Nephron progenitor cell (in vitro differentiated cells): ENCODE measurements at regions not wholly inside any gene's neighbourhood (a gene's known extent, or its start where the extent isn't known, plus 50 kb on each side); places are given as distances from the start of the nearest gene placed in this dataset.

ENCODE experiments used
- DNase-seq: peaks from one replicate; pipeline ENCODE4 v3.0.0; 2021
- H3K27ac Mint-ChIP-seq: 2 replicates; pipeline ENCODE4 v1.8.0; 2021; ENCODE audit warnings: mild to moderate bottlenecking, moderate library complexity, mixed read lengths
- H3K27me3 Mint-ChIP-seq: 2 replicates; pipeline ENCODE4 v1.8.0; 2021; ENCODE audit warnings: mild to moderate bottlenecking, low read depth, mixed read lengths; ENCODE audit not compliant: poor library complexity
- H3K36me3 Mint-ChIP-seq: 2 replicates; pipeline ENCODE4 v1.8.0; 2021; ENCODE audit warnings: low read depth, mixed read lengths
- H3K4me1 Mint-ChIP-seq: 2 replicates; pipeline ENCODE4 v1.8.0; 2021; ENCODE audit warnings: mixed read lengths
- H3K4me3 Mint-ChIP-seq: 2 replicates; pipeline ENCODE4 v1.8.0; 2021; ENCODE audit warnings: mild to moderate bottlenecking, moderate library complexity, mixed read lengths
- H3K9me3 Mint-ChIP-seq: 2 replicates; pipeline ENCODE4 v1.8.0; 2021; ENCODE audit warnings: mild to moderate bottlenecking, moderate library complexity, mixed read lengths
- TF ChIP-seq, protein P1 (sequence below): fragments of 200-600 bp; sonication (generic); IDR thresholded peaks from 2 replicates; pipeline ENCODE4 v1.5.0; 2021; ENCODE audit warnings: antibody characterized with exemption

DNA sequence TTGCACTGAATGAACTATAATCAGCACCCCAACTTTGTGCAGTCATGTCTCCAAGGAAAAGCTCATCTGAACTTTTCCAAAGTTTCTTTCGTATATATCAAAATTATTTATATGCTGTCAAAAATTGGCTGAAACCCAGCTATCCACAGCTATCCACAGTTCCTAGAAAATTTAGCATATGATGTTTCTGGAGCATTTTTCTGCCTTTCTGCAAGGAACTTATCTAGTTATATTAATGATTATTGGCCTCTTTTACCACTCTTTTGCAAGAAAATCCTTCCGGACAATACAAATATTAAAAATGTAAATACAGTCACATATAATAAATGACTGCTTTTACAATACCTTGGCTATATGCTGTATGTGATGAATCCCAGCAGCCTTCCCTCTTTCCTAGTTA lies 270.2 kb downstream of the TMEM167A start:
- Mint-ChIP-seq H3K9me3 (peaks cover 3% of the 10 kb centered on the region), H3K4me3 (no peak overlapping the region), H3K4me1 (peaks cover 5% of the 10 kb centered on the region), H3K27ac (no peak overlapping the region), H3K27me3 (no peaks in the 10 kb centered on the region), H3K36me3 (peaks cover 4% of the 10 kb centered on the region)
- TF ChIP-seq, protein P1, sequence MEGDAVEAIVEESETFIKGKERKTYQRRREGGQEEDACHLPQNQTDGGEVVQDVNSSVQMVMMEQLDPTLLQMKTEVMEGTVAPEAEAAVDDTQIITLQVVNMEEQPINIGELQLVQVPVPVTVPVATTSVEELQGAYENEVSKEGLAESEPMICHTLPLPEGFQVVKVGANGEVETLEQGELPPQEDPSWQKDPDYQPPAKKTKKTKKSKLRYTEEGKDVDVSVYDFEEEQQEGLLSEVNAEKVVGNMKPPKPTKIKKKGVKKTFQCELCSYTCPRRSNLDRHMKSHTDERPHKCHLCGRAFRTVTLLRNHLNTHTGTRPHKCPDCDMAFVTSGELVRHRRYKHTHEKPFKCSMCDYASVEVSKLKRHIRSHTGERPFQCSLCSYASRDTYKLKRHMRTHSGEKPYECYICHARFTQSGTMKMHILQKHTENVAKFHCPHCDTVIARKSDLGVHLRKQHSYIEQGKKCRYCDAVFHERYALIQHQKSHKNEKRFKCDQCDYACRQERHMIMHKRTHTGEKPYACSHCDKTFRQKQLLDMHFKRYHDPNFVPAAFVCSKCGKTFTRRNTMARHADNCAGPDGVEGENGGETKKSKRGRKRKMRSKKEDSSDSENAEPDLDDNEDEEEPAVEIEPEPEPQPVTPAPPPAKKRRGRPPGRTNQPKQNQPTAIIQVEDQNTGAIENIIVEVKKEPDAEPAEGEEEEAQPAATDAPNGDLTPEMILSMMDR, result no peak
- DNase-seq, result no peak

DNA sequence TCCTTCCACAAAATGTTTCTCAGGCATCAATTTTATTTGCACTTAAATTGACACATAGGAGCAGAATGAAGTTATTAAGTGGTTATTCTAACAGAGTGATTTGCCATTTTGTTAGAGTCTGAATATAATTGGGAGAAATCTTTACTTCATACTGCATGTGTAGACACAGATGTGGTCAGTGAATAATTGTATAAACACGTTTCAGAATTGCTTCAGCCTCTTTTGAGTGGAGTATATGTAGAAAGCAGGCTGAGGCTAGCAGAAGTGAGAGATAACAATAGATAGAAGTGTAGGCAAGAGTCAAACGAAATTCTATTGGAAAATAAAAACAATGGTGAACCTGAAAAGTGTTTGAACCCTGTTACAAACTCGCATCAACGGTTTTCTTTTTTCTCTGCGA lies 270.7 kb downstream of the TMEM167A start:
- TF ChIP-seq, protein P1, result no peak
- DNase-seq, result no peak
- peaks cover 4% of the 10 kb centered on the region for H3K36me3 Mint-ChIP-seq
- H3K4me3 Mint-ChIP-seq, result no peak overlapping the region
- H3K9me3 Mint-ChIP-seq, result peaks cover 3% of the 10 kb centered on the region
- H3K27me3 Mint-ChIP-seq, result peaks cover under 1% of the 10 kb centered on the region
- no peak overlapping the region for H3K27ac Mint-ChIP-seq
- H3K4me1 Mint-ChIP-seq, result peaks cover under 1% of the 10 kb centered on the region

DNA sequence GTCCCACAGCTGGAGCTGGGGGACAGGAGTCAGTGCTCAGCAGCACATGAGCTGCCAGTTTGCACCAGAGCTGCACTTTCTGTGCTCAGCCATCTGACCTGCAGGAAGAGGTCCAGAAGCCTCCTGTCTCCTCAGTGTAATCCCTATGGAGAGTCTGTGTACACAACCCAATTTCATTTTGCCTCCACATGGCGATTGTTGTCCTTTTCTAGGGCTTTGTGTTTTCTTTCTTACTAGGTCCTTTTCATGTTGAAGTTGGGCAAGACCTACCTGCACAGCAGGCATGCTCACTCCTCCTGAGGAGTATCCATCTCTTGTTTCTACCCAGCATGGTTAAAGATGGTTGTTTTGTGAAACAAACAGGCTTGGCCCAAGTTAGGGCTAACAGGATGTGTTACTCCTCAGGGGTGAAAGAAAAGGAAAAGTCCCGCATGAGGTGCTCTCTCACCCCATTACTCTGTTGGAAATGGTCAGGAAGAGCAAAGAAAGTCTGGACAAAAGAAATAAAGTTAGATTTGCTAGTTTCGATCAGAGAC lies 273.0 kb downstream of the TMEM167A start:
- Mint-ChIP-seq H3K9me3 (peaks cover 3% of the 10 kb centered on the region), H3K27me3 (peaks cover 2% of the 10 kb centered on the region)

DNA sequence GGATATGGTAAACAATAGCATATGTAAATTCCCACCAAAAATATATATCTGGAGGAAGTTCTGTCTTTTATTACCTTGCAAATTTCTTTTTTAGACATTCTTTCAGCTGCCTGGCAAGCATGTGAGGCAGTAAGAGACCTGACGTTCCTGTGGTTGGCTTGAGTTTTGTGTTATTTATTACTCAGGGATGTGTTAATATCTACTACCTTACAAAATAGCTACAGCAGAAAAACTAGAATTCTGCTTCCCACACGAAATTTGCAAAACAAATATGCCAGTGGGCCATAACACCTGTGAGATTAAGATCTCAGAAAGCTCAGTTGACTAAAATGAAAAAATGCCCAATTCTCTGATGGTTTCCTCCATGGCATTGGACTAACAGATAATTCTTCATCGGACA lies 274.2 kb downstream of the TMEM167A start:
- no peaks in the 10 kb centered on the region for H3K36me3 Mint-ChIP-seq
- TF ChIP-seq, protein P1, result no peak
- peaks cover 2% of the 10 kb centered on the region for H3K27me3 Mint-ChIP-seq
- DNase-seq, result no peak
- peaks cover 18% of the 10 kb centered on the region for H3K4me1 Mint-ChIP-seq
- H3K4me3 Mint-ChIP-seq, result no peak overlapping the region
- H3K9me3 Mint-ChIP-seq, result no peaks in the 10 kb centered on the region
- no peak overlapping the region for H3K27ac Mint-ChIP-seq

More for the DNA sequence above, 273.0 kb downstream of the TMEM167A start:
- TF ChIP-seq, protein P1, result no peak
- Mint-ChIP-seq H3K4me1 (peaks cover 12% of the 10 kb centered on the region), H3K36me3 (peaks cover 4% of the 10 kb centered on the region), H3K4me3 (no peak overlapping the region), H3K27ac (no peak overlapping the region)
- no peak for DNase-seq

DNA sequence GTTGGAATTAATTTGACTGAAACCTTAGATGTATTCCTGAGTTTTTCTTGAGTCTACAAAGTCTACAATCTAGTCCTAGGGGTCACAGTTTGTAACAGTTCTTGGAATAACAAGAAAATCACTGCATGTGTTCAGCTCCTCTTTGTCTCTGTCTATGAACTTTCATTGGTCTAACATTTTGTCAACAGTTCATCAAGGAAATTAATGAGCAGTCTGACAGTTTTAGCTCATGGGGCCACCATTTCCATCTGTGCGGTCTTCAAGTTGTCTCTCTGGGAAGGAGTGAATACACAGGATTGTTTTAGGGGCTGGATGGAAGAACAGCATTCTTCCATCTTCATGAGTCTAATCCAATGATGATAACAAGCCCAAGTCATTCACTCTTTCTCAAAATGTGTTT lies 276.4 kb downstream of the TMEM167A start:
- no peak for DNase-seq
- no peaks in the 10 kb centered on the region for H3K9me3 Mint-ChIP-seq
- no peak overlapping the region for H3K4me3 Mint-ChIP-seq
- H3K36me3 Mint-ChIP-seq, result no peaks in the 10 kb centered on the region
- TF ChIP-seq, protein P1, result no peak
- H3K27ac Mint-ChIP-seq, result no peak overlapping the region
- peaks cover 2% of the 10 kb centered on the region for H3K27me3 Mint-ChIP-seq
- peaks cover 18% of the 10 kb centered on the region for H3K4me1 Mint-ChIP-seq

DNA sequence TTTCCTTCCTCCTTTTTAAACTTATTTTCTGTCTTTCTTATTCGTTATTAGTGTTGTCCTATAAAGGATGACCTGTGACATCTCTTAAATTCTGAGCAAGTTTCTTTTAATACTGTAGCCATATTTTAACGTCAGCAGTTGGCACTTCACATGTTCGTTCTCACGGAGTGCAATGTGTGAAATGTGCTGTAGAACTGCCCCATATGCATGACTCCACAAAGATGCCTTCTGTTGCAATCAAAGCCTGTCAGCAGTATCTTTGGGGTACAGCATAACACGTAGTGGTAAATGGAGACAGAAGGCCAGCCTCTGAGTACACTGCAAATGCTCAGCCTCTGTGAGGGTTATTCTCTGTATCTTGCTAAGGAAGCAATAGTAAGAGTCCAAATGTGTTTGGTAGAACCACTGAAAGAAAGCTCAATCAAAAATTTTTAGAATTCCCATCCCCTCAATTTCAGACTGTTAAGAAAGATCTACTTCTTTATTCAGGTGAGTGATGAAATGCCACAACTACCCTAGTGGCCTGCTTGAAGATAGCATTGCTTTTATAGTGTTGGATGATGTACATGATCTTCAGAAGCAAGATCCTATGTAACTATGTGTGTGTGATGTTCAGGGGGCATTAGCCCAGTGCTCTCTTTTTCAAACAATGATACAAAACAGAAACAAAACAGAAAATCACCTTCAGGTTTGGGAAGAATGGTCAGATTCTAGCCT lies 277.7 kb downstream of the TMEM167A start:
- H3K9me3 Mint-ChIP-seq, result no peaks in the 10 kb centered on the region
- DNase-seq, result no peak
- H3K27ac Mint-ChIP-seq, result no peak overlapping the region
- no peaks in the 10 kb centered on the region for H3K36me3 Mint-ChIP-seq
- TF ChIP-seq, protein P1, result no peak
- peaks cover 18% of the 10 kb centered on the region for H3K4me1 Mint-ChIP-seq
- peaks cover 2% of the 10 kb centered on the region for H3K27me3 Mint-ChIP-seq
- no peak overlapping the region for H3K4me3 Mint-ChIP-seq
